ENCODE measurements at regions not wholly inside any gene's neighbourhood (a gene's known extent, or its start where the extent isn't known, plus 50 kb on each side); places are given as distances from the start of the nearest gene placed in this dataset.
A peak's percentile ranks its signal among the peaks of the same experiment; 100 is the strongest.

GRCh38 chr10:47140761-47141348, 159.1 kb upstream of the GDF10 start:
- Histone ChIP-seq H3K27ac (no peak overlapping the region), H3K4me1 (no peaks in the 10 kb centered on the region), H3K36me3 (no peaks in the 10 kb centered on the region), H3K9me3 (no peaks in the 10 kb centered on the region), H3K27me3 (no peaks in the 10 kb centered on the region), H3K4me3 (no peak overlapping the region)
- 75 to 79% methylated on average over 2 to 6 of the region's 6 CpGs for WGBS, 2 donors (ENCODE audit: low coverage in 1 of 2)
- intact Hi-C loops (cut with DNase I; ENCODE audit: low total_unique reads) (loop anchor here (2.0 kb wide), 1 partner anchor 62 kb away; no protein-coding TSS in a partner anchor), in situ Hi-C loops (cut with MboI; ENCODE audit: low pct_ligation_motif_present in 1 of 4, low pct_unique_long_range_greater_than_20kb in 1 of 4, low sequenced_read_pairs in 3 of 4) (no loop called here)
- no peak for TF ChIP-seq EP300 (IDR thresholded peaks at IDR 0.05; ENCODE audit: low read depth)
- TF ChIP-seq POLR2A (IDR thresholded peaks at IDR 0.05): no peak
- no peak for TF ChIP-seq CTCF (IDR thresholded peaks at IDR 0.05)
- peak in 1 of 3 donors; percentile 10 for TF ChIP-seq POLR2AphosphoS5 (IDR thresholded peaks at IDR 0.05)
- DNase-seq: no peak

GRCh38 chr10:47141349-47141748, 158.6 kb upstream of the GDF10 start:
- in situ Hi-C loops (cut with MboI; ENCODE audit: low pct_ligation_motif_present in 1 of 4, low pct_unique_long_range_greater_than_20kb in 1 of 4, low sequenced_read_pairs in 3 of 4) (no loop called here), intact Hi-C loops (cut with DNase I; ENCODE audit: low total_unique reads) (loop anchor here (2.0 kb wide), 1 partner anchor 61 kb away; no protein-coding TSS in a partner anchor)
- DNase-seq: no peak
- Histone ChIP-seq H3K27me3 (no peaks in the 10 kb centered on the region), H3K27ac (no peak overlapping the region), H3K4me1 (no peaks in the 10 kb centered on the region), H3K4me3 (no peak overlapping the region), H3K36me3 (no peaks in the 10 kb centered on the region), H3K9me3 (no peaks in the 10 kb centered on the region)
- 77% methylated on average over 5 of the region's 5 CpGs; no CpG with 5 or more reads in 1 of the 2 donors for WGBS, 2 donors (ENCODE audit: low coverage in 1 of 2)
- no peak for TF ChIP-seq POLR2AphosphoS5 (IDR thresholded peaks at IDR 0.05)
- TF ChIP-seq EP300 (IDR thresholded peaks at IDR 0.05; ENCODE audit: low read depth): no peak
- no peak for TF ChIP-seq CTCF (IDR thresholded peaks at IDR 0.05)
- no peak for TF ChIP-seq POLR2A (IDR thresholded peaks at IDR 0.05)

DNA sequence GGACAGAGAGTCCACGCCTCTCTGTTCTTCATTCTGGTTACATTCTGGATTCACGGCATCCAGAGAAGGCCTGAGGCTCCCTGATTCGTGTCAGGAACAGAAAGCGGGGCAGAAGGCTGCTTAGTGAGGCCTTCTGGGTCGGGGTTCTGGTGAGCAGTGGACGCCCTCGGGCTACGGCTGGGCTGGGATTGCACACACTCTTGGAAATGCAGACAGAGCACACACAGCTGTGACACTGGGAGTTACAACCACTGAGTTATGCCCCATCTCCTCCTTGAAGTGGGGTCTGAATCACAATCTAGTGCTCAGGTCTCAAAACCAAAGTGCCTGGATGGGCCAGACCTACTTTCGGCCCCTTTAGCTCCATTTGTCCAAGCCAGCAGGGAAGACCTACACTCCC, 156.9 kb upstream of the GDF10 start:
- Histone ChIP-seq H3K4me1 (no peaks in the 10 kb centered on the region), H3K4me3 (no peak overlapping the region), H3K27me3 (no peaks in the 10 kb centered on the region), H3K27ac (no peak overlapping the region), H3K36me3 (no peaks in the 10 kb centered on the region), H3K9me3 (no peaks in the 10 kb centered on the region)
- intact Hi-C loops (cut with DNase I; ENCODE audit: low total_unique reads): no loop called here
- in situ Hi-C loops (cut with MboI; ENCODE audit: low pct_ligation_motif_present in 1 of 4, low pct_unique_long_range_greater_than_20kb in 1 of 4, low sequenced_read_pairs in 3 of 4): no loop called here
- 81% methylated on average over 9 of the region's 9 CpGs; no CpG with 5 or more reads in 1 of the 2 donors for WGBS, 2 donors (ENCODE audit: low coverage in 1 of 2)
- TF ChIP-seq POLR2A (IDR thresholded peaks at IDR 0.05) (no peak), CTCF (IDR thresholded peaks at IDR 0.05) (no peak), EP300 (IDR thresholded peaks at IDR 0.05; ENCODE audit: low read depth) (no peak), POLR2AphosphoS5 (IDR thresholded peaks at IDR 0.05) (no peak)
- DNase-seq: no peak

- H3K4me3 ChIP-seq: no peak overlapping the region
- H3K36me3 ChIP-seq: no peaks in the 10 kb centered on the region
- intact Hi-C loops (cut with DNase I; ENCODE audit: low total_unique reads): no loop called here
- H3K4me1 ChIP-seq: no peaks in the 10 kb centered on the region
- no peak overlapping the region for H3K27ac ChIP-seq
- TF ChIP-seq POLR2A (IDR thresholded peaks at IDR 0.05) (no peak), POLR2AphosphoS5 (IDR thresholded peaks at IDR 0.05) (no peak), EP300 (IDR thresholded peaks at IDR 0.05; ENCODE audit: low read depth) (no peak), CTCF (IDR thresholded peaks at IDR 0.05) (no peak)
- H3K27me3 ChIP-seq: no peaks in the 10 kb centered on the region
- 71% methylated on average over 1 of the region's 1 CpG; no CpG with 5 or more reads in 1 of the 2 donors for WGBS, 2 donors (ENCODE audit: low coverage in 1 of 2)
- H3K9me3 ChIP-seq: no peaks in the 10 kb centered on the region
- in situ Hi-C loops (cut with MboI; ENCODE audit: low pct_ligation_motif_present in 1 of 4, low pct_unique_long_range_greater_than_20kb in 1 of 4, low sequenced_read_pairs in 3 of 4): no loop called here
- DNase-seq: no peak
Measured at GRCh38 chr10:47143473-47143872, 156.5 kb upstream of the GDF10 start.
